ENCODE measurements at regions not wholly inside any gene's neighbourhood (a gene's known extent, or its start where the extent isn't known, plus 50 kb on each side); places are given as distances from the start of the nearest gene placed in this dataset.

DNA sequence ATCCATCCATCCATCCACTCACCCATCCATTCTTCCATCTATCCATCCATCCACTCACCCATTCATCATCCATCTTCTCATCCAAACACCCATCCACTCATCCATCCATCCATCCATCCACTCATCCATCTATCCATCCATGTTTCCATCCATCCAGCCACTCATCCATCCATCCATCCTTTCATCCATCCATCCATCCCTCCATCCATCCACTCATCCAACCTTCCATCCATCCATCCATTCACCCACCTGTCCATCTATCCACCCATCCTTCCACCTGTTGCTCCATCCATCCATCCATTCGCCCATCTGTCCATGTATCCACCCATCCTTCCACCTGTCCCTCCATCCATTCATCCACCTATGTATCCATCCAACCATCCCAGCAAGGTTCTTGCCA, 378.4 kb upstream of the PFKP start:
- DNase-seq, result no peak

DNA sequence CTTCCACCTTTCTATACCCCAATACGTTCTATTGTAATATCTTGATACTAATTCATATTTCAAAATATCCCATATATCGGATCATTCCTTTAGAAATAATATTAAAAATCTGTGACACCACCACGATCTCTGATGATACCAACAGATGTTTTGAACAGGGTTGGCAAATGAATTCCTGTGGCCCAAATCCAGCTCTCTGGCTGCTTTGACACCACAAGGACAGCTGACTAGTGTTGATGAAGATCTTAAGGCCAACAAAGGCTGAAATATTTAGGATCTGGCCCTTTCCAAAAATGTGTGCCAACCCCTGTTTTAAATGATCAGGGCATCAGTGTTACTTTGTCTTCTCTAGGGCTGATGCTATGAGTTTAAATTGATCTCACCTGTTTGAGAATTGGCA, 380.7 kb upstream of the PFKP start:
- DNase-seq, result no peak

- DNase-seq, result no peak
Measured at GRCh38 chr10:2682491-2682890, 384.9 kb upstream of the PFKP start.

- no peak for DNase-seq
Measured at GRCh38 chr10:2681891-2682290, 385.5 kb upstream of the PFKP start.

DNA sequence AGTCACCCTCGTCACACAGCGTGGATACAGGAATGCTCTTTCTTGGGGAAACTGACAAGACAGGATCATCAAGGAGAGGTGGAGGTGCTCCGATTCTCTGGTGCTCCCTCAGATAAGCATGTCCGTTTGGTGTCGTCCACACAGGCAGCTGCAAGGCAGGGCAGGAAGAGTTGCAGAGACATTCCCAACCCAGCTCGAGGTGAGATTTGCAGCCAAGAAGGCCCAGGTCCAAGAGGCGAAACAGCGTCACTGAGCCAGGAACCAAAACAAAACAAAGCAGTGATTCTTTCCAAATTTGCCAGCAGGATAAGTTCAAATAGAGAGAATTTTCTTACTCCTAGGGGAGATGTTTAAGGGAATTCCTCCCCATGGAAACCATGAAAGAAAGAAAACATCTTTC, 386.5 kb upstream of the PFKP start:
- no peak for DNase-seq

- DNase-seq, result no peak
Measured at GRCh38 chr10:2679646-2680045, 387.7 kb upstream of the PFKP start.

GRCh38 chr10:2676455-2676854, 390.9 kb upstream of the PFKP start:
- DNase-seq, result no peak

- DNase-seq, result no peak
Measured at GRCh38 chr10:2674451-2674850, 392.9 kb upstream of the PFKP start.

DNA sequence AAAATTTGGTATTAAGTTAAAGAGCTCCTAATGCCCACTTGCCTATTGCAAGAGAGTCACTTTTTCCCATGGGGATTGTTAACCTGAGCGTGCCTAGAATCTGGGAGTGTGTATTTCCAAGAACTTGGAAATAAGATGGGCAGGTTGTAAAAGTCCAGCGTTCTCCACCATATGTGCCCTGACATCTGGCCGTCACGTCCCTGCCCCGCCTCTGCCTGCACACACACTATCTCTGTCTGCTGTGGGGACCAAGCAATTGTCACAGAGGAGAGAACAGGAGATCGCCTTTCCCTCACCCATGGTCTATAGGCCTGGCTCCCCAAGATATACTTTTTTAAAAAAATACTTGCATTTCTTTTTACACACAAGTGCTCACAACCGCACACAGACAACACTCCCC, 396.5 kb upstream of the PFKP start:
- DNase-seq, result no peak

DNA sequence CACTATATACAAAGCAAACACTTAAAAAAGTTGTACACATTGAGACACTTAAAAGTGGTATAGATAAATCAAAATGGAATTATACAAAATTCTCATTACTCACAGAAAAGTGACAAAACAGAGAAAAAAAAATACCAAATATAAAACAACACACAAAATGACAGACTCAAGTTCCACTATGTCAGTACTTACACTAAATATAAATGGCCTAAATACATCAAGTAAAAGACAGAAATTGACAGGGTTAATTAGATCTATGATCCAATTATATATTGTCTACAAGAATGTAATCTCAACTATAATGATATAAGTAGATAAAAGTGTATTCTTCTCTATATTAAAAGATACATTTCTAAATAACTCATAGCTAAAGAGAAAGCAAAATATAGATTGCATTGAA, 401.6 kb upstream of the PFKP start:
- no peak for DNase-seq

- DNase-seq, result no peak
Measured at GRCh38 chr10:2660276-2660675, 407.1 kb upstream of the PFKP start.

DNA sequence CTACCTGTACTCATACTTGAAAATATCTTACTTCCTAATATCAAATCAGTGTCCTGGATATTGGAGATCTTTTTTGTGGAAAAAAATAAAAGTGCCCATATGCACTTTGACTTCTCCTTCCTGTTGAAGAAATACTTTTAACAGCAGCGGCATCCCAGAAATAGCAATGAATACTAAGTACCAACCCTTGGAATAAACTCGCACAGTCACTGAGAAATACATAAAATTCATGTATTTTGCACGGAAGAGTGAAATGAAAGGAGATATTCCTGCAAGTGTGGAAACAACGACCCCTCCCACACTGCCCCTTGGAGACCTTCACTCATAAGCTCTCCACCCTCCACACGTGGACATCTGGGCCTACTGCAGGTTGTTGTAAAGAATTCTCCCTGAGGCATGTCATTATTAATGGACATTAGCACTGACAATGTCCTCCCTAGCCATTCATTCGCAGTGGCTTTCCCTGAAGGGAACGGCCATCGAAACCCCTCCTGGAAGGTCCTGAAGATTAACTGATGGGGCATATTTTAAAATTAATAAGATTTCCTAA, 407.6 kb upstream of the PFKP start:
- no peak for DNase-seq

DNA sequence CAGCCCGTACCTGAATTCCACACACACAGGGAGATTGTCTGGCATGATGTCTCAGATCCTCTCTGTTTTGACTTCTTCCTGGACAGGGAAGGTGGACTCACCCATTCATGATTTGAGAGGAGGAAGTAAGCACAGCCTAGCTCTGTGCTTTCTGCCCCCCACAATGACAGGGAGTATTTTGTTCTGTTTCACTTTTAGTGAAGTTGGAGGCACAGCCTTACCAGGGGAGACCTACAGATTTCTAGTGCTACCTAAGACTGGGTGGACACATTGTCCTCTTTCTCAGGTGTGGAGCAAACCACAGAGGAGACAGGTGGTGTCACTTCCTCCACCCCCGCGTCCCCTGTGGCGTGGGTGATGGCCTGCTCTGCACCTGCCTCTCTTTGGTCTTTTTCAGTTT, 408.6 kb upstream of the PFKP start:
- DNase-seq, result no peak

DNA sequence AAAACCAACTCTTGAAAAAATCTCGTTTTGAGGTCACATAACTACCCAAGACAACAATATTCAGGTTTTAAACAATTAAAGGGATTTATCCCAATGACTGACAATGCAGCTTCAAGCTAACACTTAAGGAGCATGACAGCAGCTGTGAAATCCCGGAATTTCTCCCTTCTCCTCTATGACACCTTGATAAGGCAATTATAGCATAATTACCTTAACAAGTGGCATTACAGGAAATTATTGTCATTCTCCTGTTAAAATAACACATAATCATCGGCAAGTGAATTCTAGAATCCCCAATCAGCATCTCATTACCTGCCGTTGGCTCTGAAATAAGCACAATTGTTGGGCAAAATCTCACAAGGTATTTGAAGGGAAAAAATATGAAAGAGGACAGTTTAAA, 417.0 kb upstream of the PFKP start:
- no peak for DNase-seq

DNA sequence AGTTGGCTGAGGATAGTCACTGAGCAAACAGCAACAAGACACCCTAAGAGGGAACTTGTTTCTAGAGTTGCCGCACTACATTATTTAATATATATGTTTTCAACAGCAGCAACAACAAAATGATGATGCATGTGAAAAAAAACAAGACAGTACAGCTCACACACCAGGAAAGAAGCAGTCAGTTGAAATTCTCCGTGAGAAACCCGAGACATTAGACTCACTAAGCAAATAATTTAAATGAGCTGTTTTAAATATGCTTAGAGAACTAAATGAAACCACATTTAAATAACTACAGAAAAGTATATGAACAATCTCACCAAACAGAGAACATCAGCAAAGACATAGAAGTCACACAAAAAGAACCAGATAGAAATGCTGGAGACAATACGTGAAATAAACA, 426.3 kb upstream of the PFKP start:
- DNase-seq, result no peak

DNA sequence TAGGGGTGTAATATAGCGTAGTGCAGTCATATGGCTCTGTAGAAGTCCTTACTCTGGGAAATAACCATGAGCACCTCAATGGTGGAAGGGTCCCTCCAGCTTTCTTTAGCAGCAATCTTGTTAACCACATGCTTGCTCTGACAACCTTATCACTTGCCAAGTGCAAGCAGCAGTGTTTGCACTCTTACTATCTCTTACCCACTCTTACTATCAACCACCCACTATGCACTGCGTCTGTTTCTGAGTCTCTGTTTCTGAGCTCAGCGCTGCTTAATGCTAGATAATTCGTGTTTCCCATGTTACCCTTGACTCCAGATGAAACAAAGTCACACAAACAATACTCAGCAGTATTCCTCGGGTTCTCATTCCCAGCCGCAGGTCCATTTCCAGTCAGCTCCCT, 433.7 kb upstream of the PFKP start:
- no peak for DNase-seq

- no peak for DNase-seq
Measured at GRCh38 chr10:2631557-2632205, 435.7 kb upstream of the PFKP start.

DNA sequence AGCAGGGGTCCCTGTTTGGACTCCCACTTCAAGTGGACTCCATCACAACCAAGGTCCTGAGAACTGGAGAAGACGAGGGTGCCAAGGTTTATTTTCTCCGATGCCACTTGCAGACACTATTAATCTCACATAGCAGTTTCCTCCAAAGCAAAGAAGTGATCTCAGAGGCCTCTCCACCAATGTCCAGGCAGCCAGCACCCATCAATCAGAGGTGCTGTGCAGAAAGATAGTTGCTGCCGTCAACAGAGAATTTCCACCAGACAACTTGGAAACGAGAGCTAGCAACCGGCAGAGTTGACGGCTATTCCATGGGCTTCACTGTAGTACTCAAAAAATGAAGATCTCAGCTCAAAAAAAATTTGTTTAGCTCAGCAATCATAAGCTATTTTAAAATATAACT, 438.6 kb upstream of the PFKP start:
- DNase-seq, result no peak

DNA sequence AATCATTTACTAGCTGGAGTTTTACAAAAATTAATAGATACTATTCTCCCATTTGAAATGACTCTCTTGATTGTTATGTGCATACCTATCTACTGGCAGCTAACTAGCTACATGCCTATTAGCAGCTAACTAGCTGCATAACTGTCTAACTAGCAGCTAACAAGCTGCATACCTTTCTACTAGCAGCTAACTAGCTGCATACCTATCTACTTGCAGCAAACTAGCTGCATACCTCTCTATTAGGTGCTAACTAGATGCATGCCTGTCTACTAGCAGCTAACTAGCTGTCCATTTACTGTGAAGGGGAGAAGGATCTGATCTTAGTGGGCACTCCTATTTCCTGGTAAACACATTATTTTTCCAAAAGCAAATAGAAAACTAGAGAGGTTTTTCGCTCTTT, 439.4 kb upstream of the PFKP start:
- no peak for DNase-seq

GRCh38 chr10:2625094-2625493, 442.3 kb upstream of the PFKP start:
- DNase-seq, result no peak

DNA sequence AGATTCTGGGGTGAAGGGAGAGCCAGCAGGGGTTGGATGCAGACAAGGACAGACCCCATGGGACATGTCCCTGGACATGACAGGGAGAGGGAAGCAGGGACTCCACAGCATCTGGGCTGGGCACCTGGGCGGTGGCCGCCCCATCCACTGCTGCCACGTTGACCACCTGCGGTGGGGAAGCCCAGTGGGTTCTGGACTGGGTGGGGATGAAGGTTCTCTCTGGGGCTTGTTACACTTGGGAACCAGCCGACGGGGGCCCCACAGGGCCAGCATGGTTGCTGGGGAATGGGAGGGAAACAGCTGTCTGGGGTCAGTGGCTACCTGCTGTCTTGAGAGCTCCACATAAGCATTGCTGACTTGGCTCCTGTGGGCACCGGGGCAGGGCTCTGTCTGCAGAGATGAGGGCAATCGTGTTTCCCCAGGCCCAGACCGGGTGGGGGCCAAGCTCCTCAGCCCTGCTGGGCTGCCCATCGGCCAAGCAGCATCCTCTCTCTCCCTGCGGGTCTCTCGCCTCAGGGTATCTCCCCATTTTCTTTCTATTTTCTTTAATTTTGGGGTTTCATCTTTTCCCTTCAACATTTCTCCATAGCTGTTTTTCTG, 443.6 kb upstream of the PFKP start:
- DNase-seq, result no peak

DNA sequence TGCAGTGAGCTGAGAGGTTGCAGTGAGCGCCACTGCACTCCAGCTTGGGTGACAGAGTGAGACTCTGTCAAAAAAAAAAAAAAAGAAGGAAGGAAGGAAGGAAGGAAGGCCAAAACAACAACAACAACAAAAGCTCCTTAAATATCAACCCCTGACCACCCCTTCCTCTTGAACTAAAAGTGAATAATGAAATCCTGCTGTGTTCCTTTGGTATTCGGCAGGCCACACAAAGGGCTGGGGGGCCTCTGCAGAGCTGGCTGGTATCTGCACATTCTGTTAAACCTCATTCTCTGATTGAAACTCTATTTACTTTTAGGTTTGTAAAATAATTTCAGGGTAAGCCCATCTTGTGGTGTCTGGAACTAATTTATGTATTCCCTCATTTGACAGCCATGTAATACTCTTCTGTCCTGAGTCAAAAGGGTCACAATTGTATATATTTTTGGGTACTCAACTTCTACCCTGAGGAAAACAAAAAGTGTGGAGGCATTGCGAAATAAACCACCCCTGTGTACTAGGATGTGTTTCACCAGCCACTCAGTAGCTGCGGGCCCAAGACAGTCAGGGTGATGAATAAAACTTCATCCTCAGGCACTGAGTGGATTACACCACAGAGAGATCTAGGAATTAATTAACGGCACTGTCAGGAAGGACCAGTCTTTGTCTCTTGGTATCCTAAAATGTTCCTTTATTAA, 446.4 kb upstream of the PFKP start:
- no peak for DNase-seq

- no peak for DNase-seq
Measured at GRCh38 chr10:2619916-2620315, 447.4 kb upstream of the PFKP start.

DNA sequence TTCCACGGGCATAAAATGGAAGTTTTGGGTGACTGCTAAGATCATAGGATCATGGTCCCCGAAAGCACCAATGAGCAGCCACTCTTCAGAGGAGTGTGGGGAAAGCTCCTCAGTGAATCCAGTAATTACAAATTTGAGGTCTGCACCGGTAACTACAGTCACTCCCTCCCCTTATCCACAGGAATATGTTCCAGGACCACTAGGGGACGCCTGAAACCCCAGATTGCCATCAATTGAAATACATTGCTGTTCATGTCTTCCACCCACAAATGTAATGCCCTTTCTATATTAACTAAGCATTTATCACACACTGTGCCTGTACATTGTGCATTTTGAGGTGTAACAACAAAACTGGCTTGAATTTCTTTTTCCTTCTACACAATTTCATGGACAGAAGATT, 447.9 kb upstream of the PFKP start:
- no peak for DNase-seq
